Cardiac muscle cell (in vitro differentiated cells and primary cell): ENCODE measurements at regions not wholly inside any gene's neighbourhood (a gene's known extent, or its start where the extent isn't known, plus 50 kb on each side); places are given as distances from the start of the nearest gene placed in this dataset.

Source experiments
- DNase-seq, 2 donors: peaks; one replicate each; pipeline versions ENCODE4 v3.0.0 to v3.0.0-alpha.2; 2010 to 2017; ENCODE audit warnings: low read depth in 1 of 2, low spot score in 1 of 2
- H3K27ac ChIP-seq: fragments of 200-600 bp; sonication (generic); 2 replicates; pipeline ENCODE4 v1.5.1; 2016
- H3K27me3 ChIP-seq: fragments of 200-600 bp; sonication (generic); 2 replicates; pipeline ENCODE4 v1.6.0; 2016; ENCODE audit warnings: control low read depth
- H3K36me3 ChIP-seq: fragments of 200-600 bp; sonication (generic); 2 replicates; pipeline ENCODE4 v1.5.1; 2016; ENCODE audit warnings: control low read depth
- H3K4me1 ChIP-seq: fragments of 200-600 bp; sonication (generic); 2 replicates; pipeline ENCODE4 v1.8.1; 2017; ENCODE audit warnings: low read depth, mild to moderate bottlenecking, mixed run types
- H3K4me3 ChIP-seq: fragments of 200-600 bp; sonication (generic); 2 replicates; pipeline ENCODE4 v1.5.1; 2016; ENCODE audit warnings: mild to moderate bottlenecking
- H3K9me3 ChIP-seq: fragments of 200-600 bp; sonication (generic); 2 replicates; pipeline ENCODE4 v1.5.1; 2017; ENCODE audit warnings: low read depth, mild to moderate bottlenecking, control low read depth
- TF ChIP-seq, protein P1 (sequence below): IDR thresholded peaks from 2 replicates; pipeline ENCODE4 v1.5.1; 2012; ENCODE audit warnings: low read depth, mild to moderate bottlenecking, low read length

- no peak overlapping the region for H3K4me3 ChIP-seq
- TF ChIP-seq, protein P1, sequence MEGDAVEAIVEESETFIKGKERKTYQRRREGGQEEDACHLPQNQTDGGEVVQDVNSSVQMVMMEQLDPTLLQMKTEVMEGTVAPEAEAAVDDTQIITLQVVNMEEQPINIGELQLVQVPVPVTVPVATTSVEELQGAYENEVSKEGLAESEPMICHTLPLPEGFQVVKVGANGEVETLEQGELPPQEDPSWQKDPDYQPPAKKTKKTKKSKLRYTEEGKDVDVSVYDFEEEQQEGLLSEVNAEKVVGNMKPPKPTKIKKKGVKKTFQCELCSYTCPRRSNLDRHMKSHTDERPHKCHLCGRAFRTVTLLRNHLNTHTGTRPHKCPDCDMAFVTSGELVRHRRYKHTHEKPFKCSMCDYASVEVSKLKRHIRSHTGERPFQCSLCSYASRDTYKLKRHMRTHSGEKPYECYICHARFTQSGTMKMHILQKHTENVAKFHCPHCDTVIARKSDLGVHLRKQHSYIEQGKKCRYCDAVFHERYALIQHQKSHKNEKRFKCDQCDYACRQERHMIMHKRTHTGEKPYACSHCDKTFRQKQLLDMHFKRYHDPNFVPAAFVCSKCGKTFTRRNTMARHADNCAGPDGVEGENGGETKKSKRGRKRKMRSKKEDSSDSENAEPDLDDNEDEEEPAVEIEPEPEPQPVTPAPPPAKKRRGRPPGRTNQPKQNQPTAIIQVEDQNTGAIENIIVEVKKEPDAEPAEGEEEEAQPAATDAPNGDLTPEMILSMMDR: no peak
- no peaks in the 10 kb centered on the region for H3K4me1 ChIP-seq
- no peak for DNase-seq
- no peak overlapping the region for H3K27ac ChIP-seq
- H3K9me3 ChIP-seq: no peaks in the 10 kb centered on the region
- H3K36me3 ChIP-seq: no peaks in the 10 kb centered on the region
- H3K27me3 ChIP-seq: no peaks in the 10 kb centered on the region
These were observed 171.2 kb downstream of the HAUS1 start for GRCh38 chr18:46275370-46275769.

DNA sequence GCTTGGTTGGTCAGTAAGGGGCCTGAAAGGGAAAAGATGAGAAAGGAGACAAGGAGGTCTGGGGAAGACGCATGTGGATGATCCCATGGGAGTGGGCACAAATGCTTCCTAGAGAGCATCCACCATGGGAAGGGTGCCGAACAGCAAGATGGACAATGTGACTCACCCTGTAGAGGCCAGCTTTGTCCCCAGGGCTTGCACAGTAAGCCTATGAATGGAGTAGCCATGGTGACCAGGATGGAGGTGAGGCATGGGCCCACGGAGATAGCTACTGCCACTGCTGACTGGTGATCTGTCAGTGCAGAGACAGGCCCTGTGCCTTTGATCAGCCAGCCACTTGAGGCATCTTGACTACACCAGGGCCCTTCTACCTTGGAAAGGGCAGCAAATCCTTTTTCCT, 172.6 kb downstream of the HAUS1 start:
- Histone ChIP-seq H3K36me3 (no peaks in the 10 kb centered on the region), H3K27me3 (no peaks in the 10 kb centered on the region), H3K9me3 (no peaks in the 10 kb centered on the region), H3K4me1 (no peaks in the 10 kb centered on the region), H3K4me3 (no peak overlapping the region), H3K27ac (no peak overlapping the region)
- no peak for DNase-seq
- TF ChIP-seq, protein P1: no peak

- DNase-seq: peak; percentile 19 to 74
- H3K36me3 ChIP-seq: no peaks in the 10 kb centered on the region
These were observed 174.6 kb downstream of the HAUS1 start for GRCh38 chr18:46278481-46279465.

GRCh38 chr18:46279673-46280072, 175.5 kb downstream of the HAUS1 start:
- TF ChIP-seq, protein P1: no peak
- H3K27me3 ChIP-seq: no peaks in the 10 kb centered on the region
- DNase-seq: no peak
- H3K36me3 ChIP-seq: no peaks in the 10 kb centered on the region
- H3K27ac ChIP-seq: no peak overlapping the region
- no peaks in the 10 kb centered on the region for H3K9me3 ChIP-seq
- H3K4me1 ChIP-seq: peaks cover 8% of the 10 kb centered on the region
- H3K4me3 ChIP-seq: no peak overlapping the region

More at GRCh38 chr18:46278481-46279465, 174.6 kb downstream of the HAUS1 start:
- Histone ChIP-seq H3K4me1 (peaks cover 4% of the 10 kb centered on the region), H3K4me3 (no peak overlapping the region), H3K27me3 (no peaks in the 10 kb centered on the region), H3K9me3 (no peaks in the 10 kb centered on the region), H3K27ac (no peak overlapping the region)
- TF ChIP-seq, protein P1: no peak

- DNase-seq: peak; percentile 83 to 86
- H3K36me3 ChIP-seq: no peaks in the 10 kb centered on the region
- no peak overlapping the region for H3K4me3 ChIP-seq
- no peaks in the 10 kb centered on the region for H3K9me3 ChIP-seq
- H3K4me1 ChIP-seq: peaks cover 8% of the 10 kb centered on the region
- H3K27me3 ChIP-seq: no peaks in the 10 kb centered on the region
- no peak overlapping the region for H3K27ac ChIP-seq
- TF ChIP-seq, protein P1: peak; percentile 99
These were observed 177.3 kb downstream of the HAUS1 start for GRCh38 chr18:46281185-46282176.
